Neural cell (in vitro differentiated cells): ENCODE measurements at regions not wholly inside any gene's neighbourhood (a gene's known extent, or its start where the extent isn't known, plus 50 kb on each side); places are given as distances from the start of the nearest gene placed in this dataset.

Experiments
- small RNA-seq, 3 experiments: library from RNA; depleted of rRNA; stranded (forward); fragments of <200 nt; gene quantifications; one replicate each; pipeline ENCODE3, GENCODE V24; 2012

Small RNAs in the stretch of these regions (small RNA-seq; reads per million reads assigned to genes)
- gene RNU6-505P, result 1.2 to 5.4 (median 1.8) reads per million in 3 experiments
